Esophagus muscularis mucosa (tissue), 4 donors: ENCODE measurements at regions not wholly inside any gene's neighbourhood (a gene's known extent, or its start where the extent isn't known, plus 50 kb on each side); places are given as distances from the start of the nearest gene placed in this dataset.

ENCODE experiments used
- EP300 ChIP-seq: sonication (generic); formaldehyde crosslinking; IDR thresholded peaks from one replicate; pipeline ENCODE4 v1.6.1; 2017; ENCODE audit warnings: antibody characterized with exemption
- POLR2A ChIP-seq: fragments of 450-650 bp; IDR thresholded peaks from one replicate; pipeline ENCODE4 v1.6.1; 2017; ENCODE audit warnings: antibody characterized with exemption, moderate library complexity, mild to moderate bottlenecking, low read depth
- TF ChIP-seq, protein P1 (sequence below), 3 experiments: fragments of 200-600 bp in 2 of 3; fragments of 450-650 bp in 1 of 3; sonication (generic) in 2 of 3; IDR thresholded peaks; one replicate each; pipeline ENCODE4 v1.5.1; 2017 to 2019; ENCODE audit warnings: antibody characterized with exemption in 3 of 3, mild to moderate bottlenecking in 2 of 3, moderate library complexity in 1 of 3

DNA sequence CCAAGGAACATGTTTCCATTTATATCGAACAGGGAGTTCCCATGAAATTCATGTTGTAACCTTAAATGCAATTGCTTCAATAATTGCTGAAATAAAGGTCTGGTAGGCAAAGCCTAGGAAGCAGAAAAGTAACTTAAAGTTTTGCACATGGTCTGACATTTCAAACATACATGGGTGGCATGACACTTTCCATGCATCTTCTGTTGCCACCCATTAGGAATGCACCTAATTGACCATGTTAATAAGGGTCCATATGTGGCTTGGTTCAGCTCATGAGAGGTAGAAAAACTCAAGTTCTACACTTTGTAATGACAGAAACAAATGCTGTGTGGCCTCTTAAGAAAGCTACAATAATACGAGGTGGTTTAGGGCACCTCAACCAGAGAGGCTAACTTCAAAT lies 72.0 kb upstream of the GORAB start:
- TF ChIP-seq EP300 = no peak
- TF ChIP-seq, protein P1, sequence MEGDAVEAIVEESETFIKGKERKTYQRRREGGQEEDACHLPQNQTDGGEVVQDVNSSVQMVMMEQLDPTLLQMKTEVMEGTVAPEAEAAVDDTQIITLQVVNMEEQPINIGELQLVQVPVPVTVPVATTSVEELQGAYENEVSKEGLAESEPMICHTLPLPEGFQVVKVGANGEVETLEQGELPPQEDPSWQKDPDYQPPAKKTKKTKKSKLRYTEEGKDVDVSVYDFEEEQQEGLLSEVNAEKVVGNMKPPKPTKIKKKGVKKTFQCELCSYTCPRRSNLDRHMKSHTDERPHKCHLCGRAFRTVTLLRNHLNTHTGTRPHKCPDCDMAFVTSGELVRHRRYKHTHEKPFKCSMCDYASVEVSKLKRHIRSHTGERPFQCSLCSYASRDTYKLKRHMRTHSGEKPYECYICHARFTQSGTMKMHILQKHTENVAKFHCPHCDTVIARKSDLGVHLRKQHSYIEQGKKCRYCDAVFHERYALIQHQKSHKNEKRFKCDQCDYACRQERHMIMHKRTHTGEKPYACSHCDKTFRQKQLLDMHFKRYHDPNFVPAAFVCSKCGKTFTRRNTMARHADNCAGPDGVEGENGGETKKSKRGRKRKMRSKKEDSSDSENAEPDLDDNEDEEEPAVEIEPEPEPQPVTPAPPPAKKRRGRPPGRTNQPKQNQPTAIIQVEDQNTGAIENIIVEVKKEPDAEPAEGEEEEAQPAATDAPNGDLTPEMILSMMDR (IDR thresholded peaks at IDR 0.05) = no peak
- no peak for TF ChIP-seq POLR2A
